Esophagus squamous epithelium (tissue), 5 donors: ENCODE measurements at regions not wholly inside any gene's neighbourhood (a gene's known extent, or its start where the extent isn't known, plus 50 kb on each side); places are given as distances from the start of the nearest gene placed in this dataset.
A peak's percentile ranks its signal among the peaks of the same experiment; 100 is the strongest.

Experiments used
- DNase-seq: peaks from one replicate; lab custom pipeline; 2025; lab: John Stamatoyannopoulos, UW
- H3K27ac ChIP-seq, 4 donors: fragments of 200-600 bp; sonication (generic); one replicate each; pipeline ENCODE4 v1.5.1; 2016 to 2019; ENCODE audit warnings: mild to moderate bottlenecking in 1 of 4
- H3K27me3 ChIP-seq, 4 donors: fragments of 200-600 bp; sonication (generic); 1 replicate in 3 of 4; 2 replicates in 1 of 4; pipeline versions ENCODE4 v1.5.1 to v1.6.0; 2017 to 2021; ENCODE audit warnings: antibody characterized with exemption in 1 of 4
- H3K36me3 ChIP-seq, 3 donors: fragments of 200-600 bp; sonication (generic); one replicate each; pipeline ENCODE4 v1.5.1; 2016 to 2019
- H3K4me1 ChIP-seq, 3 donors: fragments of 200-600 bp; sonication (generic); one replicate each; pipeline ENCODE4 v1.5.1; 2017 to 2019
- H3K4me3 ChIP-seq, 4 donors: fragments of 200-600 bp; sonication (generic); 1 replicate in 3 of 4; 2 replicates in 1 of 4; pipeline ENCODE4 v1.5.1; 2016 to 2019; ENCODE audit warnings: mild to moderate bottlenecking in 2 of 4, moderate library complexity in 1 of 4
- H3K9me3 ChIP-seq, 3 donors: fragments of 200-600 bp; sonication (generic); one replicate each; pipeline ENCODE4 v1.5.1; 2016 to 2019
- POLR2A ChIP-seq, 4 donors: fragments of 450-650 bp; IDR thresholded peaks; one replicate each; pipeline ENCODE4 v1.6.1; 2017; ENCODE audit warnings: antibody characterized with exemption in 4 of 4, mild to moderate bottlenecking in 4 of 4, moderate library complexity in 3 of 4
- WGBS, 2 donors: methylation state at CpG; one replicate each; pipeline ENCODE4 v1.1.5; 2018; 5-methylcytosine and 5-hydroxymethylcytosine counted together
- intact Hi-C: fragments of 100-400 bp; cut with DNase I; formaldehyde crosslinking; loops from one replicate; pipeline ENCODE4 v1.15.0; 2022
- TF ChIP-seq, protein P1 (sequence below), 6 experiments: fragments of 450-650 bp in 4 of 6; fragments of 200-600 bp in 2 of 6; sonication (generic) in 2 of 6; IDR thresholded peaks; one replicate each; pipeline ENCODE4 v1.5.1; 2016 to 2019; ENCODE audit warnings: antibody characterized with exemption in 6 of 6, mild to moderate bottlenecking in 4 of 6, moderate library complexity in 4 of 6
- donor health status: DM: yes; HTN: yes; CAD: no.

GRCh38 chr4:36394352-36394903 lies 113.0 kb downstream of the DTHD1 start:
- no peak for DNase-seq
- TF ChIP-seq, protein P1, sequence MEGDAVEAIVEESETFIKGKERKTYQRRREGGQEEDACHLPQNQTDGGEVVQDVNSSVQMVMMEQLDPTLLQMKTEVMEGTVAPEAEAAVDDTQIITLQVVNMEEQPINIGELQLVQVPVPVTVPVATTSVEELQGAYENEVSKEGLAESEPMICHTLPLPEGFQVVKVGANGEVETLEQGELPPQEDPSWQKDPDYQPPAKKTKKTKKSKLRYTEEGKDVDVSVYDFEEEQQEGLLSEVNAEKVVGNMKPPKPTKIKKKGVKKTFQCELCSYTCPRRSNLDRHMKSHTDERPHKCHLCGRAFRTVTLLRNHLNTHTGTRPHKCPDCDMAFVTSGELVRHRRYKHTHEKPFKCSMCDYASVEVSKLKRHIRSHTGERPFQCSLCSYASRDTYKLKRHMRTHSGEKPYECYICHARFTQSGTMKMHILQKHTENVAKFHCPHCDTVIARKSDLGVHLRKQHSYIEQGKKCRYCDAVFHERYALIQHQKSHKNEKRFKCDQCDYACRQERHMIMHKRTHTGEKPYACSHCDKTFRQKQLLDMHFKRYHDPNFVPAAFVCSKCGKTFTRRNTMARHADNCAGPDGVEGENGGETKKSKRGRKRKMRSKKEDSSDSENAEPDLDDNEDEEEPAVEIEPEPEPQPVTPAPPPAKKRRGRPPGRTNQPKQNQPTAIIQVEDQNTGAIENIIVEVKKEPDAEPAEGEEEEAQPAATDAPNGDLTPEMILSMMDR (IDR thresholded peaks at IDR 0.05) = no peak
- TF ChIP-seq POLR2A (IDR thresholded peaks at IDR 0.05) = no peak
- Histone ChIP-seq H3K4me3 (no peak overlapping the region), H3K4me1 (no peaks in the 10 kb centered on the region), H3K9me3 (no peaks in the 10 kb centered on the region), H3K27me3 (peaks cover 0 to 7% (median 0%) of the 10 kb centered on the region in 4 donors), H3K36me3 (no peaks in the 10 kb centered on the region), H3K27ac (no peak overlapping the region)
- intact Hi-C loops = no loop called here
- 64 to 68% methylated on average over 5 of the region's 5 CpGs for WGBS, 2 donors

- no peak overlapping the region for H3K27ac ChIP-seq
- no peaks in the 10 kb centered on the region for H3K4me1 ChIP-seq
- no peak overlapping the region for H3K4me3 ChIP-seq
- no peaks in the 10 kb centered on the region for H3K27me3 ChIP-seq
- H3K9me3 ChIP-seq = no peaks in the 10 kb centered on the region
- DNase-seq = no peak
- no peaks in the 10 kb centered on the region for H3K36me3 ChIP-seq
- WGBS, 2 donors = 20 to 34% methylated on average over 2 of the region's 2 CpGs
- intact Hi-C loops = no loop called here
- TF ChIP-seq, protein P1 (IDR thresholded peaks at IDR 0.05) = peak in 5 of 6 experiments; percentile 35 to 72 (median 56)
- TF ChIP-seq POLR2A (IDR thresholded peaks at IDR 0.05) = no peak
Measured at GRCh38 chr4:36399762-36400353, 118.4 kb downstream of the DTHD1 start.

- no peaks in the 10 kb centered on the region for H3K9me3 ChIP-seq
- no peak overlapping the region for H3K27ac ChIP-seq
- TF ChIP-seq, protein P1 (IDR thresholded peaks at IDR 0.05) = no peak
- TF ChIP-seq POLR2A (IDR thresholded peaks at IDR 0.05) = no peak
- no peaks in the 10 kb centered on the region for H3K4me1 ChIP-seq
- DNase-seq = no peak
- intact Hi-C loops = no loop called here
- H3K4me3 ChIP-seq = no peak overlapping the region
- no peaks in the 10 kb centered on the region for H3K27me3 ChIP-seq
- 80 to 89% methylated on average over 9 of the region's 9 CpGs for WGBS, 2 donors
- H3K36me3 ChIP-seq = no peaks in the 10 kb centered on the region
Measured at GRCh38 chr4:36402008-36402758, 120.8 kb downstream of the DTHD1 start.

DNA sequence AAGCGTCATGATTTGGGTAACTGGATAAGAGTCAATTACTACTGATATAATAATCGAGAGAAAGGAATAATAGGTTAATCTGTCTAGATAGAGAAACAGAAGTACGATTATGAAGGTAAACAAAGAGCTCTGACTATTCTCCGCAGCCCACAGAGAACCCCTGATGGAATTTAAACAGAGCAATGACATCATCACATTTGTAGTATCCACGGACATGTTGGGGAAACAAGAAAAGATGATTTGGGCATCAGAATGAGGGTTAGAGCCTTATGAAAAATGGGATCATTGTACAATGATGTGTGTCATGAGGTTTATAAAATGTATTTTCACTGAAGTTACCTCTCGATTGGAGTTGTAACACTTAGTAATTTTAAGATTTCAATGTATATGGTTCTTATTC lies 129.9 kb downstream of the DTHD1 start:
- DNase-seq = no peak
- Histone ChIP-seq H3K9me3 (no peaks in the 10 kb centered on the region), H3K4me1 (no peaks in the 10 kb centered on the region), H3K27me3 (peaks cover 0 to 10% (median 0%) of the 10 kb centered on the region in 4 donors), H3K36me3 (no peaks in the 10 kb centered on the region), H3K27ac (no peak overlapping the region), H3K4me3 (no peak overlapping the region)
- intact Hi-C loops = no loop called here
- TF ChIP-seq, protein P1 (IDR thresholded peaks at IDR 0.05) = no peak
- TF ChIP-seq POLR2A (IDR thresholded peaks at IDR 0.05) = no peak
- WGBS, 2 donors = 63 to 84% methylated on average over 6 of the region's 6 CpGs

- H3K9me3 ChIP-seq = no peaks in the 10 kb centered on the region
Measured at GRCh38 chr4:36414248-36414647, 132.8 kb downstream of the DTHD1 start.

More at GRCh38 chr4:36414248-36414647, 132.8 kb downstream of the DTHD1 start:
- 20 to 24% methylated on average over 3 of the region's 3 CpGs for WGBS, 2 donors
- H3K4me1 ChIP-seq = no peaks in the 10 kb centered on the region
- no peaks in the 10 kb centered on the region for H3K36me3 ChIP-seq
- H3K27ac ChIP-seq = no peak overlapping the region
- no peak for DNase-seq
- TF ChIP-seq, protein P1 (IDR thresholded peaks at IDR 0.05) = peak in 5 of 6 experiments; percentile 6 to 51 (median 21)
- TF ChIP-seq POLR2A (IDR thresholded peaks at IDR 0.05) = no peak
- intact Hi-C loops = no loop called here
- H3K27me3 ChIP-seq = peaks cover 0 to 17% (median 0%) of the 10 kb centered on the region in 4 donors
- no peak overlapping the region for H3K4me3 ChIP-seq
